Breast epithelium (tissue), 3 donors: ENCODE measurements at regions not wholly inside any gene's neighbourhood (a gene's known extent, or its start where the extent isn't known, plus 50 kb on each side); places are given as distances from the start of the nearest gene placed in this dataset.

Experiments
- POLR2A ChIP-seq: fragments of 450-650 bp; IDR thresholded peaks from one replicate; pipeline ENCODE4 v1.6.1; 2016; ENCODE audit warnings: antibody characterized with exemption, mild to moderate bottlenecking, moderate library complexity
- POLR2AphosphoS5 ChIP-seq, 3 donors: sonication (generic); formaldehyde crosslinking; IDR thresholded peaks; one replicate each; pipeline ENCODE4 v1.6.1; 2017; ENCODE audit warnings: antibody characterized with exemption in 3 of 3
- TF ChIP-seq, protein P1 (sequence below), 3 donors: fragments of 450-650 bp; IDR thresholded peaks; one replicate each; pipeline ENCODE4 v1.5.1; 2016 to 2017; ENCODE audit warnings: antibody characterized with exemption in 3 of 3, mild to moderate bottlenecking in 3 of 3, moderate library complexity in 3 of 3

DNA sequence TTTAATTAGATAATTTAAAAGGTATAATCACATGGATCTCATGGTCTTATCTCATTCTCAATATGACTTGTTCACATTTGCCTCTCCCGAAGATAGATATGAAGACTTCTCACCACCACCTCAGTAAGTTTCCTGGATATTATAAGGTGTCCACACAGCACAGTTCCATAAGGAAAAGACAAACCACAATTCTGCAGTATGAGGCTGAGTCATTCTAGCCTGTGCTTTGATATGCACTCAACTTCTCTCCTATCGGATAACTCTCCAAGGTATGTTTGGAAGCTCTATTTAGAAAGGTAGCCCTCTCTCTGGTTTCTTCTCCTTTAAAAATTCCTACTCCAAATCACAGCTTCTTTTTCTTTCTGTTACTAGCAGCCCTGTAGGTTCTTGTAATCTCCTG, 612.8 kb downstream of the ZPLD1 start:
- TF ChIP-seq, protein P1, sequence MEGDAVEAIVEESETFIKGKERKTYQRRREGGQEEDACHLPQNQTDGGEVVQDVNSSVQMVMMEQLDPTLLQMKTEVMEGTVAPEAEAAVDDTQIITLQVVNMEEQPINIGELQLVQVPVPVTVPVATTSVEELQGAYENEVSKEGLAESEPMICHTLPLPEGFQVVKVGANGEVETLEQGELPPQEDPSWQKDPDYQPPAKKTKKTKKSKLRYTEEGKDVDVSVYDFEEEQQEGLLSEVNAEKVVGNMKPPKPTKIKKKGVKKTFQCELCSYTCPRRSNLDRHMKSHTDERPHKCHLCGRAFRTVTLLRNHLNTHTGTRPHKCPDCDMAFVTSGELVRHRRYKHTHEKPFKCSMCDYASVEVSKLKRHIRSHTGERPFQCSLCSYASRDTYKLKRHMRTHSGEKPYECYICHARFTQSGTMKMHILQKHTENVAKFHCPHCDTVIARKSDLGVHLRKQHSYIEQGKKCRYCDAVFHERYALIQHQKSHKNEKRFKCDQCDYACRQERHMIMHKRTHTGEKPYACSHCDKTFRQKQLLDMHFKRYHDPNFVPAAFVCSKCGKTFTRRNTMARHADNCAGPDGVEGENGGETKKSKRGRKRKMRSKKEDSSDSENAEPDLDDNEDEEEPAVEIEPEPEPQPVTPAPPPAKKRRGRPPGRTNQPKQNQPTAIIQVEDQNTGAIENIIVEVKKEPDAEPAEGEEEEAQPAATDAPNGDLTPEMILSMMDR (IDR thresholded peaks at IDR 0.05) = no peak
- TF ChIP-seq POLR2A (no peak), POLR2AphosphoS5 (IDR thresholded peaks at IDR 0.05) (no peak)
